Activated T-helper 1 cell treated with anti-CD3 and anti-CD28 coated beads, Interleukin-12 subunit alpha, Interleukin-12 subunit beta, Interleukin-2, Interleukin-4 antibody, amounts not matched to agents 30 ng/mL and 10 ng/mL and 1 ng/mL, durations not matched to agents 14 hours and 24 hours and 36 hours (primary cell): ENCODE measurements at regions not wholly inside any gene's neighbourhood (a gene's known extent, or its start where the extent isn't known, plus 50 kb on each side); places are given as distances from the start of the nearest gene placed in this dataset.

Experiments
- DNase-seq: peaks from one replicate; pipeline ENCODE4 v3.0.0; 2021; ENCODE audit warnings: low spot score
- H3K27ac Mint-ChIP-seq: one replicate; pipeline ENCODE4 v1.8.0; 2021; ENCODE audit warnings: mild to moderate bottlenecking, mixed read lengths
- H3K27me3 Mint-ChIP-seq: one replicate; pipeline ENCODE4 v1.8.0; 2022; ENCODE audit warnings: mild to moderate bottlenecking, moderate library complexity, mixed read lengths; ENCODE audit not compliant: insufficient read depth
- H3K36me3 Mint-ChIP-seq: one replicate; pipeline ENCODE4 v1.8.0; 2021; ENCODE audit warnings: low read depth, mixed read lengths
- H3K4me1 Mint-ChIP-seq: one replicate; pipeline ENCODE4 v1.8.0; 2021; ENCODE audit warnings: low read depth, mixed read lengths
- H3K4me3 Mint-ChIP-seq: one replicate; pipeline ENCODE4 v1.8.0; 2021; ENCODE audit warnings: mild to moderate bottlenecking, moderate library complexity, mixed read lengths
- H3K9me3 Mint-ChIP-seq: one replicate; pipeline ENCODE4 v1.8.0; 2021; ENCODE audit warnings: mixed read lengths
- intact Hi-C: fragments of 100-400 bp; cut with micrococcal nuclease; formaldehyde crosslinking; loops from one replicate; pipeline ENCODE4 v1.15.1; 2024

GRCh38 chr6:45754432-45754831 is 261.2 kb downstream of the CLIC5 start:
- Mint-ChIP-seq H3K4me3 (no peak overlapping the region), H3K27me3 (peaks cover 13% of the 10 kb centered on the region)

GRCh38 chr6:45746046-45746445 is 269.6 kb downstream of the CLIC5 start:
- Mint-ChIP-seq H3K27me3 (peaks cover 14% of the 10 kb centered on the region), H3K4me1 (peaks cover 25% of the 10 kb centered on the region), H3K36me3 (peaks cover 2% of the 10 kb centered on the region), H3K4me3 (no peak overlapping the region), H3K27ac (no peak overlapping the region), H3K9me3 (peaks cover 28% of the 10 kb centered on the region)
- DNase-seq = no peak
- intact Hi-C loops = no loop called here

More at GRCh38 chr6:45754432-45754831, 261.2 kb downstream of the CLIC5 start:
- no peaks in the 10 kb centered on the region for H3K36me3 Mint-ChIP-seq
- peaks cover 12% of the 10 kb centered on the region for H3K4me1 Mint-ChIP-seq
- DNase-seq = no peak
- intact Hi-C loops = no loop called here
- no peak overlapping the region for H3K27ac Mint-ChIP-seq
- no peaks in the 10 kb centered on the region for H3K9me3 Mint-ChIP-seq

- no peak overlapping the region for H3K4me3 Mint-ChIP-seq
- H3K27ac Mint-ChIP-seq = peak overlapping the region; percentile 18
- peaks cover 29% of the 10 kb centered on the region for H3K4me1 Mint-ChIP-seq
- no peaks in the 10 kb centered on the region for H3K36me3 Mint-ChIP-seq
- intact Hi-C loops = no loop called here
- peaks cover 3% of the 10 kb centered on the region for H3K27me3 Mint-ChIP-seq
- DNase-seq = no peak
- H3K9me3 Mint-ChIP-seq = peaks cover 23% of the 10 kb centered on the region
Observed at GRCh38 chr6:45743028-45743615, 272.5 kb downstream of the CLIC5 start.

GRCh38 chr6:45742591-45742990 is 273.1 kb downstream of the CLIC5 start:
- H3K4me1 Mint-ChIP-seq = peaks cover 34% of the 10 kb centered on the region
- intact Hi-C loops = no loop called here

GRCh38 chr6:45741437-45742171 is 274.1 kb downstream of the CLIC5 start:
- no peaks in the 10 kb centered on the region for H3K36me3 Mint-ChIP-seq
- H3K4me3 Mint-ChIP-seq = peak overlapping the region; percentile 2
- H3K27ac Mint-ChIP-seq = peak overlapping the region; percentile 27
- peaks cover 3% of the 10 kb centered on the region for H3K27me3 Mint-ChIP-seq
- H3K4me1 Mint-ChIP-seq = peaks cover 44% of the 10 kb centered on the region
- no peak for DNase-seq
- peaks cover 8% of the 10 kb centered on the region for H3K9me3 Mint-ChIP-seq
- intact Hi-C loops = loop anchor here (1.0 kb wide), 1 partner anchor 60 kb away; no protein-coding TSS in a partner anchor

More at GRCh38 chr6:45742591-45742990, 273.1 kb downstream of the CLIC5 start:
- no peak for DNase-seq
- Mint-ChIP-seq H3K4me3 (no peak overlapping the region), H3K9me3 (peaks cover 18% of the 10 kb centered on the region), H3K27me3 (peaks cover 3% of the 10 kb centered on the region), H3K27ac (no peak overlapping the region), H3K36me3 (no peaks in the 10 kb centered on the region)

GRCh38 chr6:45739058-45739457 is 276.6 kb downstream of the CLIC5 start:
- peaks cover 59% of the 10 kb centered on the region for H3K4me1 Mint-ChIP-seq
- no peak overlapping the region for H3K4me3 Mint-ChIP-seq
- H3K36me3 Mint-ChIP-seq = no peaks in the 10 kb centered on the region
- peaks cover 2% of the 10 kb centered on the region for H3K27me3 Mint-ChIP-seq
- H3K9me3 Mint-ChIP-seq = no peaks in the 10 kb centered on the region
- no peak overlapping the region for H3K27ac Mint-ChIP-seq
- intact Hi-C loops = loop anchor here (5.0 kb wide), 2 partner anchors 37 to 807 kb away; no protein-coding TSS in a partner anchor
- DNase-seq = no peak

GRCh38 chr6:45738057-45738455 is 277.6 kb downstream of the CLIC5 start:
- Mint-ChIP-seq H3K9me3 (no peaks in the 10 kb centered on the region), H3K4me1 (peaks cover 59% of the 10 kb centered on the region), H3K36me3 (no peaks in the 10 kb centered on the region), H3K27ac (peak overlapping the region; percentile 62), H3K4me3 (peak overlapping the region; percentile 2), H3K27me3 (peaks cover 6% of the 10 kb centered on the region)
- intact Hi-C loops = loop anchor here (5.0 kb wide), 2 partner anchors 36 to 806 kb away; no protein-coding TSS in a partner anchor
- DNase-seq = no peak

- intact Hi-C loops = loop anchor here (1.0 to 5.0 kb wide), 9 partner anchors 23 to 805 kb away; no protein-coding TSS in a partner anchor
- H3K36me3 Mint-ChIP-seq = no peaks in the 10 kb centered on the region
Observed at GRCh38 chr6:45737331-45738056, 278.2 kb downstream of the CLIC5 start.

GRCh38 chr6:45736134-45736533 is 279.5 kb downstream of the CLIC5 start:
- Mint-ChIP-seq H3K4me3 (no peak overlapping the region), H3K36me3 (no peaks in the 10 kb centered on the region), H3K9me3 (no peaks in the 10 kb centered on the region), H3K4me1 (peaks cover 50% of the 10 kb centered on the region), H3K27me3 (peaks cover 8% of the 10 kb centered on the region), H3K27ac (no peak overlapping the region)
- DNase-seq = no peak
- intact Hi-C loops = loop anchor here (2.0 to 5.0 kb wide), 5 partner anchors 34 to 804 kb away; no protein-coding TSS in a partner anchor

More at GRCh38 chr6:45737331-45738056, 278.2 kb downstream of the CLIC5 start:
- Mint-ChIP-seq H3K4me1 (peaks cover 62% of the 10 kb centered on the region), H3K9me3 (no peaks in the 10 kb centered on the region), H3K27me3 (peaks cover 8% of the 10 kb centered on the region), H3K4me3 (peak overlapping the region; percentile 3), H3K27ac (peak overlapping the region; percentile 62)
- peak; percentile 14 for DNase-seq

- H3K4me3 Mint-ChIP-seq = no peak overlapping the region
Observed at GRCh38 chr6:45732731-45733130, 282.9 kb downstream of the CLIC5 start.

GRCh38 chr6:45730232-45730631 is 285.4 kb downstream of the CLIC5 start:
- intact Hi-C loops = no loop called here
- no peak overlapping the region for H3K4me3 Mint-ChIP-seq

More at GRCh38 chr6:45732731-45733130, 282.9 kb downstream of the CLIC5 start:
- DNase-seq = no peak
- Mint-ChIP-seq H3K9me3 (no peaks in the 10 kb centered on the region), H3K4me1 (peaks cover 41% of the 10 kb centered on the region), H3K36me3 (no peaks in the 10 kb centered on the region), H3K27me3 (peaks cover 8% of the 10 kb centered on the region), H3K27ac (no peak overlapping the region)
- intact Hi-C loops = no loop called here

GRCh38 chr6:45728674-45729073 is 287.0 kb downstream of the CLIC5 start:
- Mint-ChIP-seq H3K4me1 (peaks cover 11% of the 10 kb centered on the region), H3K4me3 (no peak overlapping the region), H3K27me3 (peaks cover 4% of the 10 kb centered on the region), H3K36me3 (no peaks in the 10 kb centered on the region), H3K27ac (peak overlapping the region; percentile 11), H3K9me3 (no peaks in the 10 kb centered on the region)
- no peak for DNase-seq
- intact Hi-C loops = no loop called here

More at GRCh38 chr6:45730232-45730631, 285.4 kb downstream of the CLIC5 start:
- Mint-ChIP-seq H3K9me3 (no peaks in the 10 kb centered on the region), H3K4me1 (peaks cover 18% of the 10 kb centered on the region), H3K27ac (no peak overlapping the region), H3K36me3 (no peaks in the 10 kb centered on the region), H3K27me3 (peaks cover 5% of the 10 kb centered on the region)
- DNase-seq = no peak
